Ectodermal cell (in vitro differentiated cells): ENCODE measurements at regions not wholly inside any gene's neighbourhood (a gene's known extent, or its start where the extent isn't known, plus 50 kb on each side); places are given as distances from the start of the nearest gene placed in this dataset.

Experiments used
- H3K27ac ChIP-seq: 2 replicates; pipeline ENCODE4 v1.7.0; 2013; ENCODE audit warnings: mild to moderate bottlenecking, low read depth, low read length; ENCODE audit not compliant: insufficient read depth, poor library complexity, severe bottlenecking
- H3K27me3 ChIP-seq: 2 replicates; pipeline ENCODE4 v1.7.0; 2013; ENCODE audit warnings: mild to moderate bottlenecking, low read length; ENCODE audit not compliant: insufficient read depth, control insufficient read depth, poor library complexity, severe bottlenecking
- H3K36me3 ChIP-seq: one replicate; pipeline ENCODE4 v1.7.0; 2013; ENCODE audit warnings: low read length; ENCODE audit not compliant: control insufficient read depth, insufficient read depth
- H3K4me1 ChIP-seq: one replicate; pipeline ENCODE4 v1.7.0; 2013; ENCODE audit warnings: low read length; ENCODE audit not compliant: control insufficient read depth, insufficient read depth
- H3K4me3 ChIP-seq: 2 replicates; pipeline ENCODE4 v1.7.0; 2013; ENCODE audit warnings: low read depth, low read length, control low read depth; ENCODE audit not compliant: insufficient read depth
- H3K9me3 ChIP-seq: 2 replicates; pipeline ENCODE4 v1.7.0; 2013; ENCODE audit warnings: mild to moderate bottlenecking, low read length, moderate library complexity; ENCODE audit not compliant: control insufficient read depth
- WGBS, 2 experiments: methylation state at CpG; one replicate each; pipeline ENCODE4 v1.1.7; 2013; ENCODE audit warnings: missing lambda C conversion rate in 2 of 2; 5-methylcytosine and 5-hydroxymethylcytosine counted together

DNA sequence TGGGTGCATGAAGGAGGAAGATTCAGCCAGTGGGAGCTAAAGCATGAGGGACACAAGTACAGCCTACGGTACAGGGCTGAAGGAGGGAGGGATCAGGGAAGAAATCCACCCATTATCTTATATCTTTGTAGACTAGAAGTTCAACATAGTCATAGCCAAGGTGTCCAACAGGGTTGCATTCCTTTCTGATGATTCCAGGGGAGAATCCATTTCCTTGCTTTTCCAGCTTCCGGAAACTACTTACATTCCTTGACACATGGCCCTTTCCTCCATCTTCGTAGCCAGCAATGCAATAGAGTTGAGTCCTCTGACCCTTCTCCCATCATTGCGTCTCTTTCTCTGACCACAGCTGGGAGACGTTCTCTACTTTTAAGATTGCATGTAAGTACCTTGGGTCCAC lies 471.0 kb upstream of the SEMA6D start:
- Histone ChIP-seq H3K4me3 (no peak overlapping the region), H3K9me3 (no peaks in the 10 kb centered on the region), H3K36me3 (no peaks in the 10 kb centered on the region), H3K27me3 (no peaks in the 10 kb centered on the region), H3K27ac (no peak overlapping the region), H3K4me1 (no peaks in the 10 kb centered on the region)
- 93 to 96% methylated on average over 5 of the region's 5 CpGs for WGBS, 2 experiments

DNA sequence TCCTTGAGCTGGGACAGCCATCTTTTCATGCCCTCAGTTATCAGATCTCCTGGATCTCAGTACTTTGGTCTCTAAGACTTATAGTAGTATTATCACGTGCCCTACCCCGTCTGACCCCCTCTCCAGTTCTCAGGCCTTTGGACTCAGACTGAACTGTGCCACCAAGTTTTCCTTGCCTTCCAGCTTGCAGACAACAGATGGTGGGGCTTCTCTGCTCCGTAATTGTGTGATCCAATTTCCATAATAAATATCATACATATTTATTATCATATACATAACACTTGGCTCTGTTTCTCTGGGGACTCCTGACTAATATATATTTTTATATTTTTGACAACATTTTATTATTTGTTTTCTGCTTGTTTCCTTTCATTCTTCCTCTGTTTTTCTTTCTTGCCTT lies 458.8 kb upstream of the SEMA6D start:
- Histone ChIP-seq H3K36me3 (no peaks in the 10 kb centered on the region), H3K27me3 (no peaks in the 10 kb centered on the region), H3K4me1 (no peaks in the 10 kb centered on the region), H3K9me3 (peaks cover 3% of the 10 kb centered on the region), H3K27ac (no peak overlapping the region), H3K4me3 (no peak overlapping the region)
- 91 to 97% methylated on average over 3 of the region's 3 CpGs for WGBS, 2 experiments

DNA sequence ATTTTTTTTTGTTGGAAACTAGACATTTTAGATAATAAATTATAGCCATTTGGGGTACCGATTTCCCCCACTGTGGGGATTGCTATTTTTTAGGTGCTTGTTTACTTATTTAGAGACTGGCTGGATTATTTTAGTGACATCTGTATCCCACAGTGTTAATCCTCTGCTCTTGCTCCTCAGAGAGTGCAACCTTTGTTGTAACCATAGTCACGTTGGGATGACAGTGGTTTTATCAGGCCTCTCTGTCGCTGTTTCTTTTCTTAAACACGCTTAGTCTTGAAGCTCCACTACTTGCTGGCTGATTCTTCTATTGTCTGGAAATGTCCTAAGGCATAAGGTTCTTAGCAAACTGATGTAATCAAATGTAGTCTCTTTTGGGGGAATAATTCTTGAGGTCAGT lies 451.6 kb upstream of the SEMA6D start:
- Histone ChIP-seq H3K4me3 (no peak overlapping the region), H3K36me3 (no peaks in the 10 kb centered on the region), H3K4me1 (no peaks in the 10 kb centered on the region), H3K9me3 (peaks cover 3% of the 10 kb centered on the region), H3K27me3 (no peaks in the 10 kb centered on the region), H3K27ac (no peak overlapping the region)
- 75 to 89% methylated on average over 4 of the region's 4 CpGs for WGBS, 2 experiments

DNA sequence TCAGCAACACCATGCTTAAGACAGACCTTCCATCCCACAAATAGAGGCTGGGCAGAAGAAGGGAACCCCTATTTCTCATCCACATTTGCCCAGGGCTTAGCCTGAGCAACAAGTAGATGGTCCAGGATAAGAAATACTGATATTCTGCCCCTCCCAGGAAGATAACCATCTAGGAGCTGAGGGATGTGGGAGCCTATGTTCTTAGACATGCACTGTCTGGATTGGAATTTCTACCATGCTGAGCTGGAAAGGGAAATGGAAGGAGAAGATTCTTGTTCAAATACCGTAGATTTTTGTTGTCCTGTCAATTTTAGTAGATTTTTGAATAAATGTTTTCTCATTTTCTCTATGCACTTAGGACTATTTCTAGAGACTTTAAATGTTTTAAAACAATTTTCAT lies 450.7 kb upstream of the SEMA6D start:
- Histone ChIP-seq H3K4me3 (no peak overlapping the region), H3K27ac (no peak overlapping the region), H3K9me3 (peaks cover 3% of the 10 kb centered on the region), H3K4me1 (no peaks in the 10 kb centered on the region), H3K27me3 (no peaks in the 10 kb centered on the region), H3K36me3 (no peaks in the 10 kb centered on the region)
- 92% methylated on average over 1 of the region's 1 CpG; no CpG with 5 or more reads in 1 of the 2 experiments for WGBS, 2 experiments

DNA sequence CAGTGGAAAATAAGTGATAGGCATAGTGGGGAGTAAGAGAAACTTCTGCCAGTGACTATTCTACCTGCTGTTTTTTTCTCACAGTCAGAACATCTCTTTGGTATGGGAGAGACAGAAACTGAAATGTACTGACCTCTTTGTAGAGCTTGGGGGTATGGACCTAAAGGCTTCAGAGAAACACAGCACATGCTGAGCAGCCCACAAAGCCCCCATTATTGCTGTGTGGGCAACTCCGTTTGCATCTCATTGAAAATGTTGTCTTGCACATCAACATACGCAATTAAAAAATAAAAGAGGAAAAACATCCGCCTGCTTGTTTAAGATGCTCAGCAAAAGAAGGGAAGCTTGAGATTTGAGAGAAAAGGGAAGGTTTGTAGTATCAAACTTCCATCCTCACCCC lies 443.4 kb upstream of the SEMA6D start:
- H3K36me3 ChIP-seq: no peaks in the 10 kb centered on the region
- 14 to 17% methylated on average over 2 to 3 of the region's 3 CpGs for WGBS, 2 experiments

DNA sequence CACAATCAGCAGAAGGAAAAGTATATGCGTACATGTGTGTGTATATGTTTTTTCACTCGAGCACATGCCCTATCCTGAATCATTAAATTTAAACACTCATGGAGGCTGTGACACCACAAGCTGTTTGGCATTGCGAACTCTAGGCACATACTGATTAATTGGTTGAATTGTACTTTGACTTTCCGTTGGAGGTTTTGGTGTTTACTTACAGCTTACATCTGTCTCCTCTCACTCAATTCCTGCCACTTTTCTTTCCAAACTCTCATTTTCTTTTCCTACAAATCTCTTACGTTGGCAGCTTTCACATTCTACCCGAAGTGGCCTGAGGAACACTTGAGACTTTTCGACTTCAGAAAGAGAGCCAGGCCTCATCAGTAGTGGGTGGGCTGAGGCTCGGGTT lies 434.1 kb upstream of the SEMA6D start:
- H3K9me3 ChIP-seq: no peaks in the 10 kb centered on the region
- H3K27me3 ChIP-seq: no peaks in the 10 kb centered on the region
- H3K4me1 ChIP-seq: no peaks in the 10 kb centered on the region
- H3K4me3 ChIP-seq: no peak overlapping the region
- WGBS, 2 experiments: 93% methylated on average over 7 to 8 of the region's 8 CpGs
- H3K36me3 ChIP-seq: no peaks in the 10 kb centered on the region
- no peak overlapping the region for H3K27ac ChIP-seq

More for the DNA sequence above, 443.4 kb upstream of the SEMA6D start:
- Histone ChIP-seq H3K9me3 (no peaks in the 10 kb centered on the region), H3K4me1 (peaks cover 6% of the 10 kb centered on the region), H3K4me3 (no peak overlapping the region), H3K27ac (no peak overlapping the region), H3K27me3 (no peaks in the 10 kb centered on the region)

DNA sequence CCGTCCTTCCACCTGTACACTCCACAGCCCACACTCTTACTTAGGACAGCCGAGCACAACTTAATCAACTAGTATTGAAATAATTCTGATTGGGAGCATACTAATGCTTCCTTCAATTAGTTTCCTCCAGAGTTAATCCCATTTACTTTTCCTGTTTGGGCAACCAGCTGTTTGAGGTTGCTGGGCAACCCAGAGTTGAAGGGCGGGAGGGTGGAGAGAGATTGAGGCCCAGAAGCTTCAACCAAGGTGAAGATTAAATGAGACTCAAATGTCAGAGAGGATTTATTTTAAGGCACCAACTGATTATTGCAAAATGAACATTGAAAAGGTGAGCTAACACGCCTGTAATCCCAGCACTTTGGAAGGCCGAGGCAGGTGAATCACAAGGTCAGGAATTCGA lies 428.5 kb upstream of the SEMA6D start:
- Histone ChIP-seq H3K4me3 (no peak overlapping the region), H3K27ac (no peak overlapping the region), H3K36me3 (no peaks in the 10 kb centered on the region), H3K9me3 (no peaks in the 10 kb centered on the region), H3K4me1 (peaks cover 9% of the 10 kb centered on the region), H3K27me3 (no peaks in the 10 kb centered on the region)
- WGBS, 2 experiments: 80 to 92% methylated on average over 6 of the region's 6 CpGs

DNA sequence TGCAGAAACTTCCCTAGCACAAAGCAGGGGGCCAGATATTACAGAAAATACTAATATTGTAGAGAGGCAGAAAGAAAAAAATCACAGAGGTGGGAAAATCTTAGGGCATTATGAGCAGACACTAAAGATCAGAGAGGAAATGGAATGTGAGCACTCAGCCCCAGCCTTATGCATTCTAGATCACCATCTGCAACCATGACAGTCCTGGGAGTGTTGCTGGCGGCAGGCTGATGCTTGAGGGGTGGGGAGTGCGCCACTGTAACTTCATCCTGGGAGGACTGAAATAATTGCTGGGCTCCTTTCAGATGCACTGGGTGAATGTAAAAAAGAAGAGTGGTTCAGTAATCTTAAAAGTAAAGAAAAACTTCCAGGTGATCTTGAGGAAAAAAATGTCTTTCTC lies 427.6 kb upstream of the SEMA6D start:
- peaks cover 15% of the 10 kb centered on the region for H3K4me1 ChIP-seq
- no peak overlapping the region for H3K4me3 ChIP-seq
- H3K9me3 ChIP-seq: no peaks in the 10 kb centered on the region
- no peaks in the 10 kb centered on the region for H3K36me3 ChIP-seq
- H3K27ac ChIP-seq: peak overlapping the region; percentile 26
- 80 to 96% methylated on average over 2 of the region's 2 CpGs for WGBS, 2 experiments
- no peaks in the 10 kb centered on the region for H3K27me3 ChIP-seq

DNA sequence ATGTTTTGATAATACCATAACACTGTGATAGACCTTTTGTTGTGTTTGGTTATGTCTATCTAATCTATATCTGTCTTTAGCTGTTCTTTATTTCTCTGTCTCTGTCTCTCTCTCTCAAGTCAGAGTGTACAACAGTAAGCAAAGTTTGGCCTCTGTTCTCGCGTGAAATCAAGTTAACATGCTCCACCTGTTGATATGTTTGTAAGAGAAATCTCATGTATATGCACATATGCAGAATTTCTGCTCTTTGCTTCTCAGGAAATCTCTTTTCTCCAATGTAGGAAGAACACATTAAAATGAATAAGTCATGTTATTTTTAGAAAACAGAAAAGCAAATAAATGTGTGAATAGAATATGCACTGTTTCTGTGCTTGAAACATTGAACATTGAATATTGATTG lies 425.5 kb upstream of the SEMA6D start:
- WGBS, 2 experiments: 85 to 86% methylated on average over 2 of the region's 2 CpGs
- H3K4me1 ChIP-seq: peaks cover 15% of the 10 kb centered on the region
- no peaks in the 10 kb centered on the region for H3K27me3 ChIP-seq
- H3K27ac ChIP-seq: no peak overlapping the region
- no peaks in the 10 kb centered on the region for H3K36me3 ChIP-seq
- H3K4me3 ChIP-seq: no peak overlapping the region
- no peaks in the 10 kb centered on the region for H3K9me3 ChIP-seq

DNA sequence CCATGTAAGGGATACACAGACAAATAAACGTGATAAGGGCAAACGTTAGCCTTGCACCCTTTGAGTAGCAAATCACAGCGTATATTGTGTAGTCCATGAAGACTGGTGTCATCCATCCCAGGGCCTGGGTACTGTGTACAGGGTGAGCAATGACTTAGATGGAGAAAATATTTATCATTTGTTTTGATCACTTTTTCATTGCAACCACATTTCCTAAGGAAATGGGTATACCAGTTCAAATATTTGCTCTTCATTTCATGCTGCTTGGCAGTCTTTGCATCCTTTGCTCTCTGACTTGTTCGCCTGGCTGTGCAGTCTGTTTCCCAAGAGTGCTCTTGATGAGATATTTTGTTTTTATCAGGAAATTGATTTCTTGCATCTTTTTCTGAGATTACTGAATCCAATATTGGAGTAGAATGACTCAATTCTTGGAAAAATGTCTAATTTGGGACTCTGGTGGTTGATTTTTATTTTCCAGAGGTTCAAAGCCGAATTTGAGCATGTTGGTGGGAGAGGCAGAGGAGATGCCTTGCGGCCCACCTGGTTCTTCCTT lies 424.6 kb upstream of the SEMA6D start:
- no peaks in the 10 kb centered on the region for H3K27me3 ChIP-seq
- no peaks in the 10 kb centered on the region for H3K9me3 ChIP-seq
- no peak overlapping the region for H3K27ac ChIP-seq
- 95 to 97% methylated on average over 6 of the region's 6 CpGs for WGBS, 2 experiments
- H3K4me1 ChIP-seq: peaks cover 20% of the 10 kb centered on the region
- H3K36me3 ChIP-seq: no peaks in the 10 kb centered on the region
- no peak overlapping the region for H3K4me3 ChIP-seq
